ENCODE measurements at regions not wholly inside any gene's neighbourhood (a gene's known extent, or its start where the extent isn't known, plus 50 kb on each side); places are given as distances from the start of the nearest gene placed in this dataset.

DNA sequence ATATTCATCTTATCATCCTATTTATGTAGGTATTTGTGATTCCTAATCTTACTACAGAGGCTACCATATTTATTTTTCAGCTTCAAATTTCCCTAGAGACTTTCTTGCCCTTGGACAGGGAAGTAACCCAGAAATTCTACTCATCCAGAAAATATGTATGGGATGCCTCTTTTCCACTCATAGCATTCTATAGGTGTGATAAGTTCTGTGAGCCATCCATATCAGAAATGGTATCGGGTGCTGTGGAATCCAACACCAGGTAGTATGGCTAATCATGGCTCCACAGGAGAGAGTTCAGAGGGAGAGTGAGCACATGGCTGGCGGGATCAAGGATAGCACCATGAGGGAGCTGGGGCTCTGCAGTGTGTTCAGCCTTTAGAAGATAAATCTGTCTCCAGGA is 349.3 kb upstream of the ACTBL2 start:
- no peak for FAIRE-seq

DNA sequence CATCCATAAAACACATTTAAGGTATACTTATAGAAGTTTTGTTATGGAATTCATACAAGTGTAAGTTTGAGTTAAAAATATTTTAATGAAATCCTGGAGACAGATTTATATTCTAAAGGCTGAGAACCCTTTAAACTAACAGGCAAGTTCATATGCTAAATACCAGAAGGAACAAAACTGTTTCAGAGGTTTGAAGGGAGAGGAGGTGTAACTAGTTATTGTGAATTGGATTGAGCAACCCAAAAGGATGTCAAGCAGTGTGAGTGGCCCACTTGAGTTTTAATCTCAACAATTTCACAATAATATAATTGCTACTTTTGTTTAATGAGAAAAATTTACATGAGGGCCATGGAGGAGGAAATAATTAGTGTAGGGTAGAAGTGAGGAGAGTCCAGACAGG is 348.5 kb upstream of the ACTBL2 start:
- no peak for FAIRE-seq

DNA sequence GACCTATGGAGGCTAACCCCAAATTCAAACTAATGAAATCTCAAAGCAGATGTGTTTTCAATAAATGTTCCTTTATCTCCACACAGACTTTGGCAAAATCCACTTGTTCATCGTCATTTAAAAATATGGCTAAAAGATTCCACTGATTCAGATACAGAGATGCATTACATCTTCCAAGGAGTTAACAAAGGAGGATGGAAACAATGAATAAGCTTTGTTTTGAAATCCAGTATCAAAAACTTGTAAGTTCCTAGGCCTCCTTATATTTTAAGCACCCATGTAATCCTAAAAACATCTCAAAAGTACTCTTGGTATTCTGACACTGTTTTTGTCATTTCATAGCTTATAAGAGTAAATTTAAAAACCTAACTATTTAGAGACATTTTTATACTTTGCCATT is 345.6 kb upstream of the ACTBL2 start:
- FAIRE-seq, result no peak

DNA sequence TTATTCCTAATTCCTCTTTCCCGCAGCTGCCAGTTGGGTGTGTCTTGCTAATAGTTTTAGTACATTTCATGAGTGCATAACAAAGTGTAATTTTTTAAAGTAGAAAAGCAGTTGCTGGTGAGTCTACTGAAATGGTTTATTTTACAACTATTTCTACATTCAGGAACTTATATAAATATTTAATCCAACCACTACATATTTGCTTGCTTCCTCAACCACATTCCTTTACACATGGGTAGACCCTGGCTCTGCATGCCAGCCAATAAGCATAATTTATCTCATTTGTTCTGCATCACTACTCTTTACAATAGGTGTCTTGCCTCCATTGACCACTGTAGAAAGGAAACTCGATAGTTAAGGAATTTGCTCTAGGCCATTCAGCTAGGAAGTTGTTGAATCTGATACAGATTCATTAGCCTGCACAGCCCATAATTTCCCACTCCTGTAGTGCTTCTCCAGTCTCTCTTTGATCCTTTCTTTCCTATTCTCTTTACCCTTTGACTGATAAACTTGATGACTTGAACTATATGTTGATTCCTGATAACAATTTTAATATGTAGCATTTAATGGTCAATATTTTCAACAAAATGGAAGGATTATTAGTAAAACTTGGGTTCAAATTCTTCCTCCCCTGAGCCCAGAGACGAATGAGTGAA is 342.5 kb upstream of the ACTBL2 start:
- no peak for FAIRE-seq

DNA sequence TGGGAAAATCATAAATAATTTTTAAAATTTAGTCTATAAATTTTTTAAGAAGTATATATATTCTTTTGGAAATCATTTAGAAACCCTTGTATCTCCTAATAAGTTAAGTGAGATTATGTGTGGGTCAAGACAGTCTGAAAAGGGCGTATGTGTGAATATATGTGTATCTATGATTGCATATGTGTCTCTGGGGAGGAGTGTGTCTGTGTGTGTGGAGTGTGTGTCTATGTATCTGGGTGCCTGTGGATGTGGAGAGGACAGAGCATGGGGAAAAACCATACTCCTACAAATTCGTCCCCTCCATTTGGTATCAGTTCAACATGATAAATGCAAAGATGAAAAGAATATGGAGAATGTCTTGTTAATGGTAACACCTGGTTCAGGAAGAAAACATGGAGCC is 342.0 kb upstream of the ACTBL2 start:
- FAIRE-seq, result no peak

DNA sequence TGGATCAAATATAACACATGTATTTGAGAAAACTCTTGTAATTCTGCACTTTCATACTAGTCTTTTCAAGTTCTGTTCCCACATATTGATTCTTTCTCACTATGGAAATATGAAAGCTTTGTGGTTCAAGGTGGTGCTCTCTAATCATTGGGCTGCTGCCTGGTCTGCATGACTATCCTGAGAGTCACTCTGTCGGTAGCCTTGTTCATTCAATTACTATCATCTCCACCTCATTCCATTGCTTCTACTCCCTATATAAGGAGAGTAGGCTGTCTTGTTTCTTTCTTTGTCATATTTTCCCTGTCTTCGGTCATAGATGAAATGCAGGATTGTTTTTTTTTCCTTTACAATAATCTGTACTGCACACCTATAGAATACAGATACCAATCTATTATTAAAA is 341.4 kb upstream of the ACTBL2 start:
- FAIRE-seq, result no peak

DNA sequence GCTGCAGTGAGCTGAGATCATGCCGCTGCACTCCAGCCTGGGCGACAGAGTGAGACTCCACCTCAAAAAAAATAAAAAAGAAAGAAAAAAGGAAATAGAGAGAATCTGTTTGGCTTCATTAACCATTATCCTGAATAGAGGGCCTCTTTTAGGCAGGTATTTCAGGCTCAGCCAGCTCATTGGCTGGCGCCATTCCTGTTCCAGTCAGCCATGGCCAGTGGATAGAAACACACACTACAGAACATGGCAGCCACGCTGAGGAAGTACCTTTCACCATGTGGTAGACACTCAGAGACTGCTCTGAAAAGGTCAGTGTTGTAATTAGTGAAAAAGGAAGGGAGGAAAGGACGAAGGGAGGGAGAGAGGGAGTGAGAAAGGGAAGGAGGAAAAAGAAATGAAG is 340.0 kb upstream of the ACTBL2 start:
- no peak for FAIRE-seq

DNA sequence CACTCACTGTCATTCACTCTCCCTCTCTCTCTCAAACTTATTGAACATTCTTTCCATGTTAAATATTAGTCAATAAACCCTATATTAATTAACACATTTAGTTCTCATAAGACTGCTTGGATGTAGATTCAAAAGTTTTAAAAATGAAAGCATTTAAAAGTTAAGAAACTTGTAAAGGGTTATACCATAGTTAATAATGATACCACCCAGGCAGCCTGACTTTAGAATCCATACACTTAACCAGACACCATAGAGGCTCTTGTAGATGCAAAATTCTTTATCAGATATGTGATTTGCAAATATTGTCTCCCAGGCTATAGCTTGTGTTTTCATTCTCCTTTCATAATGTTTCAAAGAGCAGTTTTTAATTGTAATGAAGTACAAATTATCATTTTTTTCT is 335.8 kb upstream of the ACTBL2 start:
- no peak for FAIRE-seq

DNA sequence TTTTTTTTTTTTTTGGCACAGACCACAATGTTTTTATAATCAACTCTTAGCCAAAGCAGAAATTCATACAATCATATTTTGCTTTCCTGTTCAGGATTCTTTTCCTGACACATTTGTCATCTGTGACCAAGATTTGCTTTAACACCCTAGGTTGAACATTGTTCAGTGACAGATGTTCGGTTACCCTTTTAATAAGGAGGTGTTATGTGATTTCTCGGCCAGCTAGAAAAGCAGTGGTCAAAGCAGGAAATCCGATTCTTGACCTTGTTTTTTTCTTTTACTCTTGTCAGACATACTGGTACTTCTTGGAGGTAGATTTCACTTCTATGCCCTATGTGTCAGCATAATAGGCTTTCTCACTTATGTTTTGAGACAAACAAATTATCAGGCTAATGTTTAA is 335.3 kb upstream of the ACTBL2 start:
- FAIRE-seq, result no peak

DNA sequence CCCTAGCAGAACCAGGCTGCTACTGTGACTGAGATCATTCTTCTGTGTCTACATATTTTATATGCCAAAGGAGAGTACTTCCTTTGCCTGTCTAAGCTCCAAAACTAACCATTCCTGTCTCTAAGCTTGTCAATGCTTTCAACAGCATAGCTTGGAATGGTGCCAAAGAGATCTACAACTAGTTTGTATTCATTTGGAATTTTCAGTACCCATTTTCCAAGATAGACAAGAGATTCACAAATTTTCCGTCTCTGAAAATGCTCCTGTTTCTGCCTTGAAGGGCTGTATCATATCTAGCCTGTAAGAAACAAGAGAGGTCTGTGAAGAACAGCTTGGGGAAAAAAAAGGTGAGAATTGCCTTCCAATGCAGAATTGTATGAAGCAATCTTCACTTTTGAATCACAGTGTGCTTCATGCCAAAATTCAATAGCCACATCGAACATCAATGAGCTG is 334.4 kb upstream of the ACTBL2 start:
- FAIRE-seq, result no peak

DNA sequence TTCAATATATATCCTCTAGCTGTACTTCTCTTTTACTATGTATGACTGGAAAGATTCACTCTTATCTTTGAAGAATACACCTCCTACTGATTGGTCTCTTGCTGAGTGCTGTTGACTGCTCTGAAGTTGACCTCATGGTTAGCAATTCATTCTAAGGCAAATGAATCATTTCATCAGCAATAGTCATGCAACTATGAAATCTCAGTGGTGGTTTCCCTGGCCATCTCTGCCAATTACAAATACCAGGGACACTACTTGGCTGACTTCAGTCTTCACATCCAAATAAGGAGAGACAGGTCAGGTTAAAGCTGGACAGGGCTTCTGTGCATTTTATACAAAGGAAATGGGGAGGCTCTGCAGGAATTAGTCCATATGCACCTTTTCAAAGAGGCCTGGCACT is 333.5 kb upstream of the ACTBL2 start:
- no peak for FAIRE-seq

DNA sequence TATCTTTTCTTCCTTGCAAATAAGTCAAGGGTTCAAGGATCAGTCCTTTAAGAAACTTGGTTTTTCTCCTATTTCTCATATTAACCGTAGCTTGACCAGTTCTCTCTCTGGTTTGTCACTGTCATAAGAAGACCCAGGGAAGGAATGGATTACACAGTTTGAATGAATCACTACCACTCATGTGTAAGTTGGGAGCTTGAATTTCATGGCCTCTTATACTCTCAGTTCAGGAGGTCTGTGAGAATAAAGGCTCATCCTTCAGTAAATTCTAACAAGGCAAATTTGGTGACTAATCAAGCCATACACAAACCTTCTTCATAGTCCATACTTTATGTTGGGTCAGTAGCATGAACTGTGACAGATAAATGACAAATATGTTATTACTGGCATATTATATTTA is 323.1 kb upstream of the ACTBL2 start:
- FAIRE-seq, result no peak

DNA sequence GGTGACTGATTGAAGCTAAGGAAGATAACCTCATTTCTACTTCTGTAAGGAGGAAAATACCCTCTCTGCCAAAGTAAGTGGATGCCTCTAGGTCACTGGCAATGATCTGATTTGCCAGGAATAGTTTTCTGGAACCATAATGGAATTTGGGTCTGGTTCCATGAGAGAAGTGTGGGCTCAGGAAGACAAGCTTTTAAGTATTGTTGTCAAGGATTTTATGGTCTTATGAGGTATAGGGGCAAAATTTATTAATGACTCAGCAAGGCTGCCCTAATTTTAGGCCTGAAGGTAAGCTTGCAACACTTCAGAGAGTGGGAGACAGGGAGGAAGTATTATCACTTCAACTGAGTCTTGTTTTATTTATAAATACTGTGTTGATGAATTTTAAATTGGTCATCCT is 322.6 kb upstream of the ACTBL2 start:
- no peak for FAIRE-seq

DNA sequence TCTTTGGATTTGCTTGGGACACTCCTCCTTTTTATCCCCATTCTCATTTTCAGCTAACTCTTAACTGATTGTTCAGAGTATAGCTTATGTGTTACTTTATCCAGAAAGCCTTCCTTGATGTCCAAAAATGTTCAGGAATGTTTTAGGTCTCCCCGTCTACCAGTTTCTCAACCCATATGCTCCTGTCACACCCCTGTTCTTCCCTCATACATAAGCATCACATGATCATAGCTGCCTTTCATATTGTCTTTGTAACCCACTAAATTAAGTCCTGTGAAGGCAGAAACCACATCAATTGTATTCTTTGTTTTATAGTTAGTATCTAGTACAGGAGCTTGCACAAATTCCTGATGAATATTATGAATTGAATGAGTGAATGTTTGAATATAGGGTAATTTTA is 321.9 kb upstream of the ACTBL2 start:
- no peak for FAIRE-seq

DNA sequence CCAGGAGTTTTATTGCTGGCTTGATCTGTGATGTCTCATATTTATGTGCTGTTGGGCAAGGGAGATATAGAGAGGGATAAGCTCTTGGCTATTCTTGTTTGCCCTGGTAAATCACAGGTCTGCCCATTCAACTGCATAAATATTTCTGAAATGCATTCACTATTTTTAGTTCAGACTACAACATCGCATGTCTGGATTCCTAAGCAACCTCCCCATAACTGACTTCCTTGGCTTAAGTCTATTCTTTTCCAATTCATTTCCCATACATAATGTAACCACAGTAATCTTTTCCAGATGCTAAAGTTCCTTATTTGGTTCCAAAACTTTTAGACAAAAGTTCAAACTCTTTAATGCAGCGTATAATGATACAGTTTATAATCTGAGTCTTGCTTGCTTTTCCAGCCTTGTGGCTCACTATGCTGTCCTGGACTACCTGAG is 321.4 kb upstream of the ACTBL2 start:
- FAIRE-seq, result no peak

DNA sequence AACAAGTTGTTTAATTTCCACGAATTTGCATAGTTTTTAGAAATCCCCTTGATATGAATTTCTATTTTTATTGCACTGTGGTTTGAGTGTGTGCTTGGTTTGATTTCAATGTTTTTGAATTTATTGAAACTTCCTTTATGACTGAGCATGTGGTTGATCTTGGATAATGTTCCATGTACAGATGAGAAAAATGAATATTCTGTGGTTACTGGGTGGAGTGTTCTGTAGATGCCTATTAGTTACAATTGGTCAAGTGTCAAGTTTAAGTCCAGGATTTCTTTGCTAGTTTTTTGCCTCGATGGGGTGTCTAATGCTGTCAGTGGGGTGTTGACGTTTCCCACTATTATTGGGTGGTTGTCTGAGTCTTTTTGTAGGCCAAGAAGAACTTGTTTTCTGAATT is 319.5 kb upstream of the ACTBL2 start:
- no peak for FAIRE-seq

DNA sequence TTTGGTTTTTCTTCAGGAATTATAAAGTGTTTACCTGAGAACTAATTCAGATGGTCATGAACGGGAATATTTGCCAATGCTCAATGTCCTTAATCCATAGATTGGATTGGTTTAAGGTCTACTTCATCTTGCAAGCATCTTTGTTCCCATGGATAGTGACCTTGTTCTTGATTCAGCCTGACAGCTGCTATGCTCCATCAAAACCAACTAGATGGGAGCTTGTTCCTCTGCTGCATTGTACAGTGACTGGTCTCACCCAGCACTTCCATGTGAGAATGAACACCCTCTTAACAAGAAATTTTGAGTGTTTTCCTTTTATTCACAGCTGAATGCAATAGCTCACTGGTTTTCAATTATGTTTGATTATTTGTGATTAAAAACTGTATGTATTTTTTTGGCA is 312.6 kb upstream of the ACTBL2 start:
- FAIRE-seq, result no peak

DNA sequence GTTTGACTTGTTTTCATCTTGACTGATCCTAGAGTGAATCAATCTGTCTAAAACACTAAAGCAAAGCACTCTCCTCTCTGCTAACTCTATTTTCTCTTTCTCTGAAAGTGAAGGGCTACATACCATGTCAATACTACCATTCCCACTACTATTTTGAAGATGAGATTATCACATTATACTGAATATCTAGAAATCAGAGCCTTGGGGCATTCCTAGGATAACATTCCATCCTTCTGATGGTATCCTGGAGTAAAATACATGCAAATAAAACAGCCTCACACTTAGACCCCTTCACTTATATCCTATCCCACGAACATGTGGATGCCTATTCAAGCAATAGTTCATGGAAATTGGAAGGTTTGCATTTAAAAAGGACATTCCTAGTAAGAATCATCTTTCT is 309.3 kb upstream of the ACTBL2 start:
- FAIRE-seq, result no peak

DNA sequence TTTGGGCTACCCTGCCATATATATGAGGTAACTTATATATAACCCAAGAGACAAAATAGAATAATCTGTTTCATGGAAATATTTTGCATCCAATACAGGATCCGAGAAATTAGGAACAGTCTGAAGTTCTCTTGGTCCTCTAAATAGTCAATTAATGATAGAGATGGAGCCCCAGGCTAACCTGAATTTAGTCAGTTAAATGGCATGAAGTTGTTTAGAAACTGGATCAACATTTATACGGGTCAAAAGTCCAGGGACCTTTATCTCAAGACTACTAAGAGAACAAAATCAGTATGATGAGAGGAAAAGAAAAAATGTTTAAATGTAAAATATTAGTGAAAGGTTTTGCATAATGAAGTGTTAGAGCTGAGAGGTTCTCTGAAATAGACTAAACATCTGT is 303.3 kb upstream of the ACTBL2 start:
- FAIRE-seq, result no peak

DNA sequence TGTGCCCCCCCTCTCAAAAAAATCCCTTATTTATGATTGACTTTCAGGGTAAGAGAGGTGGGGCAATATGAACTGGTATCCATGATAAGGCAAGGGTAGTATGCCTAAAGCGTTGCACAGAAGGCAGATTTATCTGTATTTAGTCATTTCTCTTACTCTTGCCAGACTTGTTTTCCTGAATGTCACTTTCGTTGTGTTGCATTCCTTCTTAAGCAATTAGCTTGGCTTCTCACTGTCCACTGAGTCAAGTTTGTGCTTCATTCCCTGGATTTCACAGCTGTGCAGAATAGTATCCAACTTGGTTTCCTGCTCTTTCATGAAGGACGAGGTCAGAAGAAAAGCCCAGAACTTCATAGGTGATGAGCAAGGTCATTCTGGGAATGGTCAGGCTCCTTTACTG is 301.5 kb upstream of the ACTBL2 start:
- no peak for FAIRE-seq

DNA sequence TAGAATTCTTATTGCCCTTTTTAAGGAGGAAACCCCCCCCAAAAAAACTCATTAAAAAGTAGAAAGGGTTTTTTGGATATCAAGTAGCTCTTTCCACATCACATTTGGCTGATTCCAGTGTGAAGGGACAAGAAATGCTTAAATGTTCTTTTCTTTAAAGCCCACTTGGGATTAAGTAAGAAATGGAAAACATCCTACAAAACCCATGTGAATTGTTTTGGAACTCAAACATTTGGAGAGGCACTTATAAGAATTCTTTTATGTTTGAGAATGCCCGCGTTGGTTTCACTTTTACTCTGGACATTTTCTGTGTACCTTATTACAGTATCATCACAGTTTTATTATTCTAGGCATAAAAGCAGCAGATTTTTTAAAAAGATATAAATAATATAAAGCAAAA is 301.1 kb upstream of the ACTBL2 start:
- FAIRE-seq, result no peak

DNA sequence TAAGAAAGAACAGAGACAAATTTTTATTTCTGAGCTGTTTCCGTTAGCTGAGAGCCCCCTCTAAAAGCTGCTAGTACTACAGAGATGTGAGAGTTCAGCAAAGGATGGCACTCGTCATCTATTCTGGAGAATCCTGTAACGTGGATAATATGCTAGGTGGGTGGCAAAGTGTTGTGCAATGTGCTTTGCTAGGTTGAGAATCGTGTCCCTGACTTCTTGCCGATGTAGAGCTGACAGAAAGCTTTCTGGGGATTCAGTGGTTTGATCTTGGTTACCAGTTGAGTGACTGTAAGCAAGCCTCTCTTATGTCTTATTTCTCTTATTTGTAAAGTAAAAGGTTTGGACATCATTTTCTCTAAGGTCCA is 298.3 kb upstream of the ACTBL2 start:
- FAIRE-seq, result no peak

DNA sequence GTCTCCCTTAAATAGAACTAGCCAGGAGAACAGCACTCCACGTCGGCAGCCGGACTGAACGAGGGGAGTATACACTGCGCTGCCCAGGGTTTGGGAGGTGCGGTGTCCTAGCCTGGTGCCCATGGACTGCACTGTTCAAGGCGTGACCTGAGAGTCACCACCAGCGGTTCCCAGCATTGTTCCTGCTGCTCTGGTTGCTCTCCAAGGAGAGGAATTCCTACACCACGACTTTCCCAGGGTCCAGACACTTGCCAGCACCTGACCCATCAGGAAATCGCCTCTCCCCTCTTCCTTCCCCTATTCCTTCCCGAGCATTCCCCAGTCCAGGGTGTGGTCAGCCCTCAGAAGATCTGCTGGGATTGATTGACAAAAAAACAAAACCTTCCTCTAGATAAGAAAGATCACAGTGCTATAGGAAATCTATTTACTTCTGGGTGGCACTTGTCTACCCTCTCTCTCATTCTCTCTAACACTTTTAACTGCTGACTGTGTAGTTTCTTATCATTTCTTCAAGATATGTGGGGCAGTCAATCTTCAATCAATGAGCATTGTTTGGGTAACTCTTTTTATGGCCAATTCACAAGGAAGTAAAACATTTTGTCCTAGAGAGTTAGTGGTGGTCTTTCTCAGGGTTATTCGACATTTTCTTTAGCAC is 297.8 kb upstream of the ACTBL2 start:
- FAIRE-seq, result no peak

DNA sequence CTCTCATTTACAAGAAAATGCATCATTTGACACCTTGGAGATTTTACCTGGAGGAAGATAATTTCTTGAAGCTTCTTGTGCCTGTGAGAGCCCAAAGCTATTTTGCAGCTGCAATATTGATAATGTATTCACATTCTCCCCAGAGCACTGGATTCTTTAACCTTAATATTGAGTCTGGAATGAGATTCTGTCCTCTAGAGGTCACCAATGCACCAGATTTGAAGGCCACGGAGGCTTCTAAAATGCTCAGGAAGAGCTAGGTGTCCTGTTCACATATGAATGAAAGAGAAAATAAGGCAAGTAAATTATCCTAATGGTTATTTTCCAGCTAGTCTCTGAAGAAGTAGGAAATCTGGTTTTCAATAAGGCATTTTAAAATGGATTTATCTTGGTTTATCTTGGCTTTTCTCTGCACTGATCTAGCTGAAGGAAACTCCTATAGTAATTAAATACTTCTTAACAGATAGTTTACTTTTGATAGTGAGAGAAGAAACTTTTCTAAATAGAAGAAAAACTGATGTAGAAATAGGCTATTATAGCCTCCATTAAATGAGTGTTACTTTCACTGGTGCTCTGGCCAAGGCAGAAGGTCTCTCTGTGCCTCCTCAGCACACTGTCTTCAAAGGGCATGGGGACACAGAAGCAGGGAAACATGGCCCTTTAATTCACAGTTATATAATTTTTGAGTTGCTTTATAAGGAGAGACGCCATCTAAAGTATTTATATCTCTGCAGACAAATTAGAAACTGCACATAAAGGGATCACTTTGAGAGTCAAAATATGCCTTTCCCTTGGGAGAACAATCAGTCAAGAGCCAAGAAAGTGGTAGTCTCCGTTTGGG is 297.0 kb upstream of the ACTBL2 start:
- FAIRE-seq, result peak; percentile 99
